ENCODE measurements at regions not wholly inside any gene's neighbourhood (a gene's known extent, or its start where the extent isn't known, plus 50 kb on each side); places are given as distances from the start of the nearest gene placed in this dataset.

DNA sequence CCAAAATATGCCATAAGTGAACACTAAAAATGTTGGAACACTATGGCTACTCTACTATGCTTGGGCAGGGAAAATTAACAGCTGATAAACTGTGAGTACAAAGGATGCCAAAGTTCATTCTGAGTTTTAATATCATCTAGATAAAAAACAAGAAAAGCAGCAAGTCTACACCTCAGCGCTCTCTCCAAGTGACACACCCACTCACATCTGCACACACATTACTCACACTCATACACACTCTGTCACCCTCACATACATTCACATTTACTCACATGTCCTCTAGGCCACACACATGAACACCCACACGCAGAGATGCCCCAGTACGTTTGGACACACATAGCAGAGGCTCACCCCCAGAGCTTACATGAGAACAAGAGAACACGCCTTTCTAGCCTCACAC, 87.3 kb upstream of the RAB4A start:
- DNase-seq (ENCODE audit: low read depth): no peak

DNA sequence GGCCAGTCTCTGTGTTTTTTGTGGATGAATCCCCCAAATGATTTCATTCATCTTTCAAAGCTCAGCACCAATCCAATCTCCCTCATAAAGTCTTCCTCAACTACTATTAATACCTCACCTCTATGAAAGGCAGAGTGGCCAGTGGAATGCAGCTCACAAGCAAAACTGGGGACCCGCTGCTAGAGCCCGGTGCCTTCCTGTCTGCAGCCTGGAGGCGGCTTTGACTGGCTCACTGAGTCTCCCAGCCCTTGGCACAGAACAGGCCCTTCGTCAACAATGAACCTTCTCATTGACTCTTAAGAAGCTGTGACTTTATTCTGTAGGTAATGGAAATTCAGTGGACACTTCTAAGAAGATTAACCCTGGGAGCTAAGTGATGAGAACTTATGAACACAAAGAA, 86.8 kb upstream of the RAB4A start:
- no peak for DNase-seq (ENCODE audit: low read depth)

DNA sequence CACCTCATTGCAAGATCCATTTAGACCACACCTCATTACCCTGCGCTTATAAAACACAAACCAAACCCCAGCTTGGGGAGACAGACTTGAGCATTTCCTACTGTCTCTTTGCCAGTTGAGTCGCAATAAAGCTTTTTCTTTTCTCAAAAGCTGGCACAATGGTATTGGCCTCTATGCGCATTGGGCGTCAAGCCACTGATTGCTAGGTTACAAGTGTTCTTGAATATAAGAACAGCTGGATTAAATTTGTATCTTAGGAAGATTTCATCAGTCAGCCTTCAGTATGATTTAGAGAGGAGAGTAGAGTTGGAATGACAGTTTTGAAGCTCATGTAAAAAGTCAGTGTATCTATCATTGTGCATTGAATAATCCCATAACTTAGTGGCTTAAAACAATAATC, 84.9 kb upstream of the RAB4A start:
- DNase-seq (ENCODE audit: low read depth): no peak

DNA sequence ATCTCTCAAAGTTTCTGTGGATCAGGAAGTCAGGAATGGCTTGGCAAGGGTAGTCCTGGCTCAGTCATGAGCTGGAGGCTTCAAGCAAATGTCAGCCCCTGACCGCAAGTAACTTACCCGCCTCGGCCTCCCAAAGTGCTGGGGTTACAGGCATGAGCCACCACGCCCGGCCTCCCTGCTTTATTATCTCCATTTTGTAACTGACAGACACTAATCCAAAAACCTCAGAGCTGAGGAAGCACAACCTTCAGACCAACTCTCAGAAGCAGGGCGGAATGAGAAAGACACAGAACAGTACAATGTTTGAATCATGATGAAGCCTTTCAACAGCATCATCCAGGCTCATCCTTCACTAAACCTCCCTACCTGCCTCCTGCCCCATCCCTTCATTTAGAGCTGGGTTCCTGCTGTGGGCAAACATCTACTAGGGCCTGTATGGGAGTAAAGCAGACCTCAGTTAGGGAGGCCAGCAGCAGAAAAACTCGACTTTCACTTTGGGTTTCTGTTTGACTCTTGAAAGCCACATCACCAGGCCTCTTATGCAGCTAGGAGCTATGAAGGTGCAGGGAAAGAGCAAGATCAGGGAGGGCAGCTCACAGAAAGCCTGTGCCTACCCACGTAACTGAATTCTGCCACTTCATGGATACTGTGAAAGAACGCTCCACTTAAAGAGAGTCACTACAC, 84.4 kb upstream of the RAB4A start:
- DNase-seq (ENCODE audit: low read depth): no peak

DNA sequence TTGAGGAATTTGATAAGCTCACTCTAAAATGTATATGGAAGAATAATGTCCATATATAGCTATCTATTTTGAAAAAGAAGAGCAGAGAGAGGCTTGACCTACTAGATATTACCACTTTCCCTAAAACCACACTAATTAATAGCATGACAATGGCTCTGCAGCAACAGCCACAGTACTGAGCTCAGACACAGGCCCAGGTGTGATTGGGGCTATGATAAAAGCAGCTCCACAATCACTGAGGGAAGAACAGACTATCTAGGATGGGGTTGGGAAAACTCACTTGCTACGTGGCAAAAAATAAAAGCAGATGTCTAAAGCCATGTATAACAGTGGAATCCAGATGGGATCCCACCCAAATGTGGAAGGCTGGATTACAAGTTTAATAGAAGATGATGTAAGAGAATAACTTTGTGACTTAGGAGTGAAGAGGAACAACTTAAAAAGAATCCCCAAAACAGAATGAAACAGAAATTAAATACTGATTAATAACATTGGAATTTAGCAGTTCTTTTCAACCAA, 80.8 kb upstream of the RAB4A start:
- DNase-seq (ENCODE audit: low read depth): no peak

DNA sequence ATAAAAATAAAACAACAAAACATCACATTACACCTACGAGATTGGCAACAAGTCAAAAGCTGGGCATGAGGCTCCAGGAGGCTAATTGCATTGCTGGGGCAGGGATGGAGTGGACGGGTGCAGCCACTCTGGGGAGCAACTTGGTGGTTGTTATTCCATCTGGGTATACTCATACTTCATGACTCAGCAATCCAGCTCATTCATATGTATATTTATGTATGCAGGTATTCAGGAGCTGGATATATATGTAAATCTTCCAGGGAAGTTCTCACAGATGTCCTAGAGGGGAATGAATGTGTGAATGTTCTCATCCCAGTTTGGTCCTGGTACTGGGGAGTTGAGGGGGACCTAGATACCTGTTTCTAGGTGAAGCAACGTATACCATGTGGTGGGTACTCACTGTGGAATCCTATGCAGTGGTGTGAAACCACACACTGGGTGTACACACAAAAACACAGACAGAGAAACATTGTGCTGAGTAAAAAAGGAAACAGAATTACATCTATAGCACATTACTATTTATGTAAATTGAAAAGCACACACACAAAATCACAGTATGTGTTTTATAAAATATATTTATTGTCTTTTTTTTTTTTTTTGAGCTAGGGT, 79.7 kb upstream of the RAB4A start:
- peak; percentile 48 for DNase-seq (ENCODE audit: low read depth)

DNA sequence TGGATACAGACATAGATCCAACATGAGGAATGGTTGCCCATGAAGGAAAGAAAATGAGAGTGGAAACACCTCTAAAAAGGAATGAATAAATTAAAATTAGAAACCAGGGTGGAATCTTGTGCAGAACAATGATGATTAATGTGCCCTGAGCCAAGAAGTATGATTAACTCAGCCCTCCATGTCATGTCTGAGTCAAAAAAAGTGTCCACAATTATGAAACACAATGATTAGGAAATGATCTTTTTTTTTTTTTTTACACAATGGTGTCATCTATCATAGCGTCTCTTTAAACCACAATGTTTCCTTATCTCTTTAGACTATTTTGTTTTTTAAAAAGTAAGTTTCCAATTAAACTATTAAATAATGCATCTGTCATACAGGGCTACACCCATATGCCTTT, 78.9 kb upstream of the RAB4A start:
- DNase-seq (ENCODE audit: low read depth): peak; percentile 79

DNA sequence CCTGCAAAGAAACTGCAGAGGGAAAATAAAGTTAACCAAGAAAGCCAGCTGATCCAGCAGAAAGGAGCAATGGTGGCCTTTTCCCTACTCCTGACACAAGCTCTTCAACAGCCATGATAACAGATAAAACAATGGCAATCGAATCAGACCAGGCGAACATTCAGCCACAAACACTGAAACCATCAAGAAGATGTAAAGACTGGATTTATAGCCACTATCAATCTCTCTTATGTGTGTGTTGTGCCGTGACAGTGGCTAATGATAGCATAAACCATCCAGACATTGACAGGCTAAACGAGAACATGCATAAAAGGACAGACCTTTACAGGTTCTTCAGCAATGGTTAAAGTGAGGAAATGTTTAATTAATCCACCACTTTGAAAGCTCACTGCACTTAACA, 78.1 kb upstream of the RAB4A start:
- no peak for DNase-seq (ENCODE audit: low read depth)

DNA sequence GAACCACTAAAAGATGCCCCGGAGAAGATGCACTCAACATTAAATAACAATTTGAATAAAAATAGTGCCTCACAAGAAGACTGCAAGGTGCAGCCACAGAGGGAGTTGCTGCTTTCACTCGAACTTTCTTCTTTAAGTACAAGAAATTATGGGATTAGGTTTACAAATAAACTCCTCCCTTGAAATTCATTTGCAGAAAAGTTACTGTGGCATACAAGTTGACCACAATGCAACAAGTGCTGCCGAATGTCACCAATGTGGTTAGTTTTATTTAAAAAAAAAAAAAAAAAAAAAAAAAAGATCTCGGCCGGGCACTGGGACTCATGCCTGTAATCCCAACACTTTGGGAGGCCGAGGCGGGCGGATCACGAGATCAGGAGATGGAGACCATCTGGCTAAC, 76.8 kb upstream of the RAB4A start:
- no peak for DNase-seq (ENCODE audit: low read depth)

DNA sequence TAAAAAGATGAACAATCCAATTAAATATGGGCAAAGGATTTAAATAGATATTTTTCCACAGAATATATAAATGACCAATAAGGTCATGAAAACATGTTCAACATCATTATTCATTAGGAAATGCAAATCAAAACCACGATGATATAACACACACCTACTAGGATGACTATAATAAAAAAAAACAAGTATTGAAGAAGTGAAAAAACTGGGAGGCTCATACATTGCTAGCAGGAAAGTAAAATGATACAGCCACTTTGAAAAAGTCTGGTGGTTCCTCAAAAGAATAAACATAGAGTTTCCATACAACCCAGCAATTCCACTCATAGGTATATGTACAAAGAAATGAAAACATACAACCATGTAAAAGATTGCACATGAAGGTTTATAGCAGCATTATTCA, 75.7 kb upstream of the RAB4A start:
- no peak for DNase-seq (ENCODE audit: low read depth)

DNA sequence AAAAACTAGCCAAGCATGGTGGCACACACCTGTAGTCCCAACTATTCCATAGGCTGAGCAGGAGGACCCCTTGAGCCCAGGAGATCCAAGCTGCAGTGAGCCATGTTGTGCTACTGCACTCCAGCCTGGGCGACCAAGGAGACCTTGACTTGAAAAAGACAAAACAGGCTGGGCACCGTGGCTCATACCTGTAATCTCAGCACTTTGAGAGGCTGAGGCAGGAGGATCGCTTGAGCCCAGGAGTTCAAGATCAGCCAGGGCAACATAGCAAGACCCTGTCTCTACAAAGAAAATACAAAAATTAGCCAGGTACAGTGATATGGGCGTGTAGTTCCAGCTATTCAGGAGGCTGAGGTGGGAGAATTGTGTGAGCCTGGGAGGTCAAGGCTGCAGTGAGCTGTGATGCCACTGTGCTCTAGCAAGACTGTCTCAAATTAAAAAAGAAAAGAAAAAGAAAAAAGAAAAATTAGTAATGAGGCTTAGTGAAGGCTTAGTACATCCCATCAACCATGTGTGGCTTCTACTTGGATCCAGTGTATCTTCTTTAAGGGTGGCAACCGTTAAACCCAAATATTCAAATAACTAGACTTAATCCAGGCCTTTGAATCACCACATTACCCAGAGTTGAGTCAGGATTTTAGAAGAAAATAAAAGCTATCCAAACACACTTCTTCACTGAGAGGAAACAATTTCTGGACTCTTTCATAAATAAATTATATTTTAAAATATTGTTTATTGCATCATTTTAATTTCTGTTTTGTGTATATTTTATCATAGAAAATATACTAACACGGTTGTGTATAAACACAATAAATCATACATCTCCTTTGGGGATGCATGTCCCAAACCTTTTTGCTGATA, 74.3 kb upstream of the RAB4A start:
- peak; percentile 82 for DNase-seq (ENCODE audit: low read depth)

DNA sequence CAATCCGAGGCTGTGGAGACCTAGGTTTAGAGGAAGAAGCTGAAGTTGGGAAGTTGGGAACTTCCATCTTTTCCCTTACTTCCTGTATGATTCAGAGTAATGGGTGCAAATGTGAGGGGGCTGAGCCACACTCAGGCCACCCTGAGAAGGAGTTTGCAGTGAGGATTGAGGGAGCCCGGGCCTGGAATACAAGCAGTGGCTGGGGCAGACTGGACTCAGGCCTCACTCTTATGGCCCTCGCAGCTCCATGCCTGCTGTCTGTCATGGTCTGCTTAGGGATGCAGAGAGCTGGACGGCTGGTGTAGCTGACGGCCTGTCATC, 73.7 kb upstream of the RAB4A start:
- peak; percentile 8 for DNase-seq (ENCODE audit: low read depth)

DNA sequence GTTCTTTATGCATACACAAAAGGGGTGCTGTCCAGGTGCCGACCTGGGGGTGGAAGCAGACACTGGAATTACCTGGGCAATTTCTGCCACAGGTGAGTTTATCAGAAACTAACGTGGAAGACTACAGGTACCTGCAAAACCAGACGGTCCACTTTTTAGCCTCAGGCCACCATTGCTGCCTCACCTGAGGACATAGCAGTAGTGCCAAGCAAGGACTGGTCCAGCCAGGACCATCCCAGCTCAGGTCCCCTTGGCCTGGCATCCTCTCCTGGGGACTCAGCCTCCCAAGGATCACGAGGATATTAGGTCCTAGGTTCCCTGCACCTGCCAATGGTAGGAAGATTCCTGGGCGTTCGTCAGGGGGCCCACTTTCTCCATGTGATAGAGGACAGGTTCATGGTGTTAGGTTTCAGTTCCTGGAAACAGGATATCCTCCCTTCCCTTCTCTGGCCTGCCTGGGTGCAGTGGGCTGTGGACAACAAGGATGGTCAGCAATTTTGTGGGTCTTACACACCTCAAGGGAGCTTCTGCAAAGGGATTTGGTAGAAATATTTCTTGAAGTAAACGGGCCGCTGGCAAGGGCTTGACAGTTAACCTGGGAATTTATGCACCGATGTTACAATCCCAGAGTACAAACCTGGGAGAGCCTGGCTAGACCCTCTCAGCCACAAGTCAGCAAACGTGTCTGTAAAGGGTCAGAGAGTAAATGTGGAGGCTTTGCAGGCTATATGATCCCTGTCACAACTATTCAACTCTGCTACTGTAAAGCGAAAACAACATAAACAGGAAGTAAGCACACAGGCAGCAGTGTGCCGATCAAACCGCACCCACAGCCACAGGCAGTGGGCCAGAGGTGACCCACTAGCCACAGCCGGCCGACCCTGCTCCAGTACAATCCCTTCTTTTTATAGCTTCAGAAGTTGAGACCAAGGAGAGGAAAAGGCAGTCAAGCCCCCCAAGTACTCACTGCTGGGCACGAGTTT, 71.4 kb upstream of the RAB4A start:
- DNase-seq (ENCODE audit: low read depth): no peak

DNA sequence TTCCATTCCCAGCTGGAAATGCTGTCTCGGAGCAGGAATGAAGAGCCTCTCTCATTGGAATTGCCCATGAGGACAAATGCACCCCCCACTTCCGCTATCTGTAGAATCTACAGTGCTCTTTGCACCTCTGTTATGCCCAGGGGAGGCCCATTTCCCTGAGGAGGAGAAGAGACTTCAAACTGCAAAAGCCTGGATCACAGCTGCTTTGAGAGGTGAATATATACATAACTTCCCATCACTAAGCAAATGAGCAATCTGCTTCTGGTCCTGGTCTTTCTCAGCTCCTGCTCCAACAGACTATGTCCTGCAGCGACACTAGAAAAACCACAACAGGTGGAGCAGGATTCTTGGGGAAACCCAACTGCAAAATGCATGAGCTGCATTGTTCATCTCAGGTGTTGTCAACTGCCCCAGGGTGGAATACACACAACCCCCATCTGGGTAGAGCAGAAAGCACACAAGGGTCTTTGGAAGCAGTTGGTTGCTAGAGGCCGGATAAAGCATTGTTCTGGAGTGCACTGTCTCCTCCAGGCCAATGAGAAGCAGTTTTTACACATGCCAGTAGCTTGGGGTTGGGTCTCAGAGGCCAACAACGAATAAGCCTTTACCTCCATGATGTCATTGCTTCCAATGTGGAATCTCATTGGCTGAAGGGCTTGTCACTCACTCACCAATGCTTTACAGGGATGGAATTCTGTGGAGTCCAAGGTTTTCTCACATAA, 67.7 kb upstream of the RAB4A start:
- DNase-seq (ENCODE audit: low read depth): peak; percentile 94

DNA sequence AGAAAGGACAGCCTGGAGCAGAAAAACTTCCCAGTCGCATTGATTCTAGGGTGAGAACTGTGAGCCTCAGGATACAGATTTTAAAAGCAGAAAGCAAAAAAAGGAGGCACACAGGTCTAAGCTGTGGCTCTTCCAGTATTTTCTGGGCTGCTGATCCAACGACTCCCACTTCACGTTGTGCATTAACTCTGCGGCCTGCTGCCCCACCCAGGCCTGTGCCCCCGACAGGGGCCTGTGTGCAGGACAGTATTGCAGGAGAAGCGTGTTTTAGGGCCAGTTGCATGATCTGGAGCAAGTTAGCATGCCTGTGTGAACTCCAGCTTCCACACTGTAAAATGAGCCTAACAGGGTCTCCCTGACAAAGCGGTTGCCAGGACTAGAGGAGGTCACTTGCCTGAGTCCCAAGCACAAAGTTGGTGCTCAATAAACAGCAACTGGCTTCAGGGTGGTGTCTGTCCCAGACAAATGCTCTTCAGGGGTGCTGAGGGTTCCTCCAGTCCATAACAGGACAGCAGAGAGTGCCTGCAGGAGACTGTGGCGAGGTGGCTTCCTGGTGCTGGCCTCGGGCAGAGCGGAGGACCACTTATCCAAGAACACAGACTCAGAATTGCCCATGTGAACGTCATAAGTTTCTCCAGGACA, 66.8 kb upstream of the RAB4A start:
- DNase-seq (ENCODE audit: low read depth): no peak

DNA sequence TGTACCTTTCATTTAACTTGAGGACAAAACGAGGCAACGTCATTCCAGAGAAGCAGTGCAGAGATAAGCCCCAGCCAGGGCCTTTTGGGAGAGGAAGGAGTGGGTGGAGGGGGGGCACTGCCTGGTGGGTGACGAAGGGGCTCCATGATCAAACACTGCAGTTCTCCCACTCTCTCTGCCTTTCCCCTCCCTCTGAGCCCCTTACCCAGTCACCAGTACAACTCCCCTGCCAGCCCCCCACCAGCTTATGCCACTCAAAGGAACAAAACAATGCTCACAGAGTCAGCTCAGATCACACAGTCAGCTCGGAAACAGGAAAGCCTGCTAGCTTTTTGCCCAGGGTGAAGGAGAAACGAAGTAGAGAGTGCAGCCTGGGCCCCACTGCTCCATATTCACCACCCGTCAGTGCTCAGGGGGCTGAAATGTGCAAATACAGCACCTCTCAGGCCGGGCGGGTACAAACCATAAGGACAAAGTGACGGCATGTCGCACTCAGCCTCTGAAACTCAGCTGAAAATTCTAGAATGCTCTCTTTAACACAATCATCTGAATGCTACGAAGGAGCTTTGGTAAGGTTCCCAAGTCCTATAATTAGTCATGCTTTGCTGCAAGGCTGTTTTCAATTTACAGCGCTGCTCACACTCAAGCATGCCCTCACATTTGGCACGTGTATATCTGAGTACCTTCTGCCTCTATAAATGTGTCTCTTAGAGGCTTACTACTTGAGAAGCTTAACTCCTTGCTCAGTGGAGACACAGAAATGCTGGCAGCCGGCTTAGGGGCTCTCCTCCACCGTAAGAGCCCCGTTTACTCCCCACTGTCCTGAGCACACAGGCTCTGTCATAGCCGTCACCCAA, 65.8 kb upstream of the RAB4A start:
- DNase-seq (ENCODE audit: low read depth): peak; percentile 85

DNA sequence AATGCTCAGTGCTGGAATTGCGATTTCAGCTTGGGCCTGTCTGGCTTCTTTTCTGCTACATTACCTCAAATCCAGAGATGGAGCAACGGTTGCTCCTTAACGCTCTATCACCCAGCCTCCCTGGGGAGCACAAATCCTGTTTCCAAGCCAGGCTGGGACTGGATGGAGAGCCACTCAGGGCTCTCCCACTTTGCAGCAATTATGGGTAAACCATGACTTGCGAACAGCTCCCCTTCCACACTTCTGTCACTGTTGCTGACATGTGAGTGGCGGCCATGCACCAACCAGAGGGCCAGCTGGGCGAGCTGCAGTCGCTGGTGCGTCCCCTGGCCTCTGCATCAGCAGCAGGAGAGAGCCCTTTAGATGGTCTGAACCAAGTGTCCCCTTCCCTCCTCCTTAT, 65.1 kb upstream of the RAB4A start:
- DNase-seq (ENCODE audit: low read depth): no peak

DNA sequence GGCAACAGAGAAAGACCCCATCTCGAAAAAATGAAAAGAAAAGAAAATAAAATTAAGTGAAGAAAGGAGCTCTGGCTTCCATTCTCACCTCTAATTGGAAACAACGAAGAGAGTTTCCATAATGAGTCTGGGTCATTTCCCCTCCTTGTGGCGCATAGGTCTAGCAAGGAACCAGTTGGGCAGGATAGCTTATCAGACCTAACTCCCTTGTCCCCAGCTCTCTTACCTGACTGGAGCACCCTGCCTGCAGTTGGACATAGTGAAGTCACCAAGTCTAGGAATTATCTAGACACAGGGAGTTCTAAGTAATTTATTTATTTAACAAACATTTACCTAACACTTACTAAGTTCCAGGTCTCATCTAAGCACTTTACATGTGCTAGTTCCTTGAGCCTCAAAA, 63.0 kb upstream of the RAB4A start:
- no peak for DNase-seq (ENCODE audit: low read depth)

DNA sequence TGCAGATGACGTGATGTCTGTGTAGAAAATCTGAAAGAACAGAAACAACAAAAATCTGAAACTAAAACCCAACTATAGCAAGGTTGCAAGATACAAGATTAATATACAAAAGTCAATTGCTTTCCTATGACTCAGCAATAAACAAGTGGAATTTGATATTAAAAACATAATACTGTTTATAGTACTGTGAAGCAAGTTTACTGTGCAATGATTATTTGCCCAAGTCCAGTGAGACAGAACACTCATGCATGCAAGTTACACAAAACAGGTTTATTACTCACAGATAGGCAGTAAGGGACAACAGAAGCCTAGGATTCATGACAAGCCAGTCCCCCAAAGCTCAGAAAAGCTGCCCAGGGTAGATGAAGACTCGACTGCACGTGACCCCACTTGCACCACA, 62.4 kb upstream of the RAB4A start:
- peak; percentile 79 for DNase-seq (ENCODE audit: low read depth)

DNA sequence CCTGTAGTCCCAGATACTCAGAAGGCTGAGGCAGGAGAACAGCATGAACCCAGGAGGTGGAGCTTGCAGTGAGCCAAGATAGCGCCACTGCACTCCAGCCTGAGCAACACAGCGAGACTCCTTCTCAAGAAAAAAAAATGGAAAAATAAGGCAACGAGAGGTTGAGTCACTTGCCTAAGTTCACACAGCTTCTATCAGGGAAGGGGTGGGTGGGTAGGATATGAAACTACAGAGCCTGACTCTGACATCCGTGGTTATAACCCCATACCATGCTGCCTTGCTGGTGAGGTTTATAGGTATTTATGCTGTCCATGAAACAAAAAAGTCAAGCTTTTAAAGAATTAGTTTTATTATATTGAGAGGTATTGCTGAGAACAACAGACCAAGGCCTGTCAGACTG, 61.5 kb upstream of the RAB4A start:
- peak; percentile 90 for DNase-seq (ENCODE audit: low read depth)

Data from amniotic epithelial cell (primary cell).